GM12875 (cell line): ENCODE measurements at regions not wholly inside any gene's neighbourhood (a gene's known extent, or its start where the extent isn't known, plus 50 kb on each side); places are given as distances from the start of the nearest gene placed in this dataset.

Source experiments
- H3K4me3 ChIP-seq: one replicate; pipeline ENCODE4 v1.5.1; 2011; ENCODE audit warnings: low read depth, low read length, control low read depth
- TF ChIP-seq, protein P1 (sequence below): IDR thresholded peaks from 2 replicates; pipeline ENCODE4 v1.5.1; 2011; ENCODE audit warnings: low read depth, mild to moderate bottlenecking, control low read depth, inconsistent platforms, low read length, moderate library complexity, borderline replicate concordance; ENCODE audit not compliant: insufficient read depth

DNA sequence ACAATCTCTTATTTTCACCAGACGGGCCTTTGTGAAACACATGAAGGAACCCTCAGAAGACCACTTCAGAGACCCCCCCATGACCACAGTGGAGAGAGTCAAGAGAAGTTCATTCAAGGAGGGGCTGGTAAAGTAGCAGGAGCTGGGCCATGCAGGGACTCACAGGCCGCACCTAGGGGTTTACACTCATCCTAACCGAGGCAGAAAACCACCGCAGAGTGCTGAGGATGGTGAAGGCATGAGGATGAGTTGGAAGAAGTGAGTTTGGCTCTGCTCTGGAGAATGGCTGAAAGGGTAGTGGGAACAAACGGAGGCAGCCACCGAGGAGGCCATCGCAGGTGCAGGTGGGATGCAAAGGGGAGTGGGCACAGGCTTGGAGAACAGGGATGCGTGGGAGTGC lies 1046.9 kb downstream of the UQCRFS1 start:
- TF ChIP-seq, protein P1, sequence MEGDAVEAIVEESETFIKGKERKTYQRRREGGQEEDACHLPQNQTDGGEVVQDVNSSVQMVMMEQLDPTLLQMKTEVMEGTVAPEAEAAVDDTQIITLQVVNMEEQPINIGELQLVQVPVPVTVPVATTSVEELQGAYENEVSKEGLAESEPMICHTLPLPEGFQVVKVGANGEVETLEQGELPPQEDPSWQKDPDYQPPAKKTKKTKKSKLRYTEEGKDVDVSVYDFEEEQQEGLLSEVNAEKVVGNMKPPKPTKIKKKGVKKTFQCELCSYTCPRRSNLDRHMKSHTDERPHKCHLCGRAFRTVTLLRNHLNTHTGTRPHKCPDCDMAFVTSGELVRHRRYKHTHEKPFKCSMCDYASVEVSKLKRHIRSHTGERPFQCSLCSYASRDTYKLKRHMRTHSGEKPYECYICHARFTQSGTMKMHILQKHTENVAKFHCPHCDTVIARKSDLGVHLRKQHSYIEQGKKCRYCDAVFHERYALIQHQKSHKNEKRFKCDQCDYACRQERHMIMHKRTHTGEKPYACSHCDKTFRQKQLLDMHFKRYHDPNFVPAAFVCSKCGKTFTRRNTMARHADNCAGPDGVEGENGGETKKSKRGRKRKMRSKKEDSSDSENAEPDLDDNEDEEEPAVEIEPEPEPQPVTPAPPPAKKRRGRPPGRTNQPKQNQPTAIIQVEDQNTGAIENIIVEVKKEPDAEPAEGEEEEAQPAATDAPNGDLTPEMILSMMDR: no peak
- no peak overlapping the region for H3K4me3 ChIP-seq

DNA sequence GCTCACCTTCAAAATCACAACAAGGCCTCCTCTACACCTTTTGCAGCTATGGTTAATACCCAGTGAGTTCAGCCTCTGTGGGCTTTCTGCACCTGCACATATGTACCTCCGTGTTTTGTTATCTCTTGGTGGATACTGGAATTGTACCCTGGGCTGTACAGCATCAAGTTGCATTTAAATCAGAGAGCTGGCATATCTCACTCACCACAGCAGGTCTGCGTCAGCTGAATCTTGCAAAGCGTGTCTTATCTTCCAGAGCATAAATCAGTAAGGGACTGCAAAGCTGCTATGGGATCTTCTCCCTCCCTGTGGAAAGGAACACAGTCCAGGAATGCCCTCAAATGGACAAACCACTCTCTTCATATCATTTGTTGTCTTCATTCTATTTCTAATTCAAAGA lies 1048.7 kb downstream of the UQCRFS1 start:
- H3K4me3 ChIP-seq: no peak overlapping the region
- TF ChIP-seq, protein P1: no peak

DNA sequence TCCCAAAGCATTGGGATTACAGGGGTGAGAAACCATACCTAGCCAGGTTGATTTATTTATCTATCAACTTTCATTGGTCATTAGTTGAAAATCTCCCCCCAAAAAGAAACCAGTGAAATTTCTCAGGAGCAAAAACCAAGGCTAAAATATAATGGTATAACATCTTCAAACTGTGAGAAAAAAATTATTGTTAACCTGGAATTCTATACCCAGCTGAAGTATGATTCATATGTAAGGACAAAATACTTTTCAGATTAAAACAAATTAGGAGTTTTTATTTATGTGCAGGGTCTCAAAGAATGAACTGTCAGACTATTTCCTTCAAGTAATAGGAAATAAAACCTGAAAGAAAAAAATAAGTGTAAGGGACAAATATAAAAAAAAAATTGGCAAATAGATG lies 1053.9 kb downstream of the UQCRFS1 start:
- TF ChIP-seq, protein P1: no peak
- H3K4me3 ChIP-seq: no peak overlapping the region

DNA sequence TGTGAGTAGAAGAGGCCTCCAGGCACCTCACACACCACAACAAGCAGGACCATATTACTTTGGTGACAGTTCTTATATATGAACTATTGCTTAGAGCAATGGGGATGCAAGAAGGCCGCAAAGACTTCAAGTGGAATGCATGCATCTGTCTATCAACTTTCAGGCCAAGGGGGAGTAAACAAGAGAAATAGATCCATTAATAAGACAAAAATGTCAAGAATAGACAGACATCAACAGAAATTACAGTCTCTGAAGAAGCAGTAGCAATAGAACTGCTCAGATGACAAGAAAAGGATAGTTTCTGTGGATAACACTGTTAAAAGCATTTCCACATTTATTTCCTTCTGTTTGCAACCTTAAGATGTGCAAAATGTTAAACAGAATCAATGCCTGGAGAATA lies 1057.7 kb downstream of the UQCRFS1 start:
- no peak overlapping the region for H3K4me3 ChIP-seq
- TF ChIP-seq, protein P1: no peak

DNA sequence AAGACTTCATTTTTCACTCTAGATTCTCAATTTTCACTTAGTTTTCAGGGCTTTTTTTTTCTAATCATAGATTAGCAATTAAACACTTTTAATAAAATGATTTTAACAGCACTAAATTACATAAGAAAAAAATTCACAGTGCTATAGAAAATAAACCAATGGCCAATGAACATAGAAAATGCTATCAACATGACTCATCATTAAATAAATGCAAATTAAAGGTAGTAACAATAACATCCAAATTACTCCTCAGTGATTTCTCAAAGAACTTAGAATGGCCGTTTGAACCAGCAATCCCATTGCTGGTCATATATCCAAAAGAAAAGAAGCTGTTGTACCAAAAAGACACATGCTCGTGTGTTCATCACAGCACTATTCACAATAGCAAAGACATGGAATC lies 1058.9 kb downstream of the UQCRFS1 start:
- H3K4me3 ChIP-seq: no peak overlapping the region
- TF ChIP-seq, protein P1: no peak

DNA sequence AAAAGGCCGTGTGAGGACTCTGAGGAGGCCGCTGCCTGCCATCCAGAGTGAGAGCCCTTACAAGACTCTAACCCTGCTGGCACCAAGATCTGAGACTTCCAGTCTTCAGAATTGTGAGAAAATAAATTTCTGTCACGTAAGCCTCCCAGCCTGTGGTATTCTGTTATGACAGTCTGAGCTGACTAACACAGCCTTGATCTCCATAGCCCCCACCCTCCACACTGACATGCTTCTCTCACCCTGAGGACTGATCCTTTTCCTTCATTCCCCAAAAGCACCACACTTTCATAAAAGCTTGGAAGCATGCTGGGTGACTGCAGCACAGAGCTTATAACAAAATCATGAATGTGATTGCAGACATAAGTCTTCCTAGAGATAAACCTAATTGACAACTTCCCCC lies 1059.8 kb downstream of the UQCRFS1 start:
- TF ChIP-seq, protein P1: no peak
- H3K4me3 ChIP-seq: no peak overlapping the region

DNA sequence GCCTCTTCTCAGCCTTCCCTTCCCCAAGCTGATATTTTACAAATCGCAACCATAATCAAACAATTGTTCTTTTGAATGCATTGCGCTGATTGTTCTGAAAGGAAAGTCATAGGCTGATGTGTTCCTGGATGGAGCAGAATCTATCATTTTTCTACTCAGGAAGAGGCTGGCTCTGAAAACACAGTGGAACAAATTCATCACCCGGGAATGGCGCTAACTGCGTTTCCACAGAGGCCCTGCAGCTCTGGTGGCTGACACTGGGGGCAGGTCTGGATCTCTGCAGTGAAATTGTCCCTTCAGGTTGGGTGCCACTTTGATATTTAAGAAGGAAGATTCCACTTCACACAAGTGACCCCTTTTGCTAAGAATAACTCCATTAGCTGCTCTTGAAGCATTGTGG lies 1060.8 kb downstream of the UQCRFS1 start:
- TF ChIP-seq, protein P1: no peak
- H3K4me3 ChIP-seq: no peak overlapping the region
